DMS153 treated with DMSO at 0.1 percent for 48 hours (cell line): ENCODE measurements at regions not wholly inside any gene's neighbourhood (a gene's known extent, or its start where the extent isn't known, plus 50 kb on each side); places are given as distances from the start of the nearest gene placed in this dataset.

ENCODE experiments used
- DNase-seq: peaks from one replicate; lab custom pipeline; 2025; ENCODE audit not compliant: unreplicated experiment; lab: John Stamatoyannopoulos, UW

DNA sequence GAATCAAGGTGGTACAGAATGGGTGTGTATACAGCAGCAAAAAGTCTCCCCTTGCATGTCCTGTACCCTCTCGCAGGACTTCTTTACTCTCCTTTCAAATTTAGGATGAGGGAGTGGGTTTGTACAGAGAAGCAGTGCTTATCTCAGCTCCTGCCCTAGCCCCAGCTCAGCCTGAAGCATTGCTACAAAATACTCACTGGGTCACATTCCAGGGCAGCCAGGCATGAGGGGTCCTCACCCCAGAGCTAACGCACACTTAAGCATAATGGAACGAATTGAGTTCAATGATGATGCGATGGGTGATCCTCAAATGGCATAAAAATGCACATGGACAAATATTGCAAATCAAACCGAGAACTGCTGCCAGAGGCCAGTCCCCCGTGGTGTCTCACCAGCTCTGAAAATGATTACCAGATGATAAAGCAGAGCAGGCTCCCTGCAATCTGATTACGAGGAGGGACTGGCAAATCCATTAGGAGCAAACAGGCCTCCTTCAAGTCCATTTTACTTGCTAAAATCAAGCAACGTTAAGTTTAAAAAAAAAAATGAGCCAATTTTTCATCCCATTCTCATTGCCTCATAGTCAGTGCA is 231.6 kb upstream of the TAS2R1 start:
- no peak for DNase-seq

DNA sequence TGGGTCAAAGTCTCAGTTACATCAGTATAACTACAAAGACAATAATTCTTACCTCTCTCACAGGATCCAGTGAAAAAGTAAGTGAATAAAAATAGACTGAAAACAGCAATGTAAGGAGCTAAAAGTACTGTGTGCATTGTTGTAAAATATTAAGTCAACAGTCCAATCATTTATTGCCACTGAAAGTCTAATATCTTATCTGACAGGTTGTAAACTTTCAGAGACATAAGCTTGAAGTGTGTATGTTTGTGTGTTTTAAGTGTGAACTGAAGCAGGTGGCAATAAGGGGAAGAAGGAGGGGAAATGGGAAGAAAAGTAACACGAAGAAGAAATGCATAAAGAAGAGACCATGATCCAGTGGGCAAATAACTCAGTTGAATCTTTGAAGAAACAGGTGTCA is 229.7 kb upstream of the TAS2R1 start:
- DNase-seq: no peak

DNA sequence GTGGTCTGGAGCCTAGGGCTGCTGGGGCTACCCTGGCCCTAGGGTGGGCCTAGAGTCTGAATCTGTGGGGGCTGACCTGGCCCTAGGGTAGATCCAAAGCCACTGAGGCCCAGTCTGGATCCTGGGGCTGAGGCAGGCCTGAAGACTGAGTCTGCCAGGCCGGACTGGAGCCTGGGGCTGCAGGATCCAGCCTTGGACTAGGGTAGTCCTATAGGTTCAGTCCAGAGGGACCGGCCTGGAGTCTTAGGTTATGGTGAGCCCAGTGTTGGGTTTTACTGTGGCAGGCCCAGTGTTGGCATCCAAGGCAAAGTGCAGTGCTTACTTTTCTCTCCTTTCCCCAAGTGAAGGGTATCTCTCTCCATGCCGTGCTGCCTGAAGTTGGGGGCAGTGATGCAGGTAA is 227.9 kb upstream of the TAS2R1 start:
- DNase-seq: no peak

DNA sequence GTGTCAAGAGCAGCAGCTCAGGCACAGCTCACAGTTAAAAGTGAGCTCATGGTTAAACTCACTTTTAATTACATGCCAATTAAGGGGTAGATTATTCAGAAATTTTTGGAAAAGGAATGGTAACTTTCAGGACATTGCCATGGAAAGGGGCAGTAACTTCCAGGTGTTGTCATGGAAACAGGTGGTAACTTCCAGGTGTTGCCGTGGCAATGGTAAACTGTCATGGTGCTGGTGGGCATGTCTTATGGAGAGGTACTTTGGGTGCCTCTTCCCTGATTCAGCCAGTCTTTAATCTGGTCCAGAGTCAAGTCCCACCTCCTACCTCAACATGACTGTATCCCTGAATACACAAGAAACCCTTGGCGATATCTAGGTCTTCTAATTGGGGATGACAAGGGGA is 223.2 kb upstream of the TAS2R1 start:
- DNase-seq: no peak

DNA sequence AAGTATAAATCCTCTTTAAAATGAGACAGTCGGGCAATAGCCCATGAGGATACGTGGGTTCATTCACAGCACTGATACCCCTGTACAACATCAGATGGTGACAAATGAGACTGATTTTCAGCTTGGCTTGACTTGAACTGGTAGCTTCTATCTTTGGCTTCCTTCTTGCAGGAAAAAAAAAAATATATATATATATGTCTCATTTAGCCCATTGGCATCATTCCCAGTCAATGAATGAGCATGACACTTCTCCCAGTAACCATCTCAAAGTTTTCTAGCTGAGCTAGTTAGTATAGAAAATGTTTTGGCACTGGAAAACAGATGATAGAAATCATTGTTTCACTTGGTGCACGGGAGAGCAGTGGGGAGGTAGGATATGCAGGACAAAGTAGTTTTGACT is 222.5 kb upstream of the TAS2R1 start:
- DNase-seq: no peak

DNA sequence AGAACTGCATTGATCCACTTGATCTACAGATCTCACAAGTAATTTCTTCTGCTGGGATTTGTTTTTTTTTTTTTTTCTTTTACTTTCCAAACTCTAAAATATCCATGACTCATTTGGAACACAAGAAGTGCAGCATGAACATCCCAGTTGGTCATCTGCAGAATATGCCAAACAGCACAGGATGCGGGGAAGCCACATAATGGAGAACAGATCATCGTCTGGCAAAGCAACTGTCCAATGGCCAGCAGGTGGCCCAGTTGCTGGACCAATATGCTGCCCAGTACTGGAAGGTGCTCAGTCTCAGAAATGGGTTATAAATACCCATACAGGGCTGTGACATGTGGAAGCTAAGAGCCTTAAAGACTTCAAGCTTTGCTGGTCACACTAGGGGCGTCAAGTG is 221.3 kb upstream of the TAS2R1 start:
- DNase-seq: no peak

DNA sequence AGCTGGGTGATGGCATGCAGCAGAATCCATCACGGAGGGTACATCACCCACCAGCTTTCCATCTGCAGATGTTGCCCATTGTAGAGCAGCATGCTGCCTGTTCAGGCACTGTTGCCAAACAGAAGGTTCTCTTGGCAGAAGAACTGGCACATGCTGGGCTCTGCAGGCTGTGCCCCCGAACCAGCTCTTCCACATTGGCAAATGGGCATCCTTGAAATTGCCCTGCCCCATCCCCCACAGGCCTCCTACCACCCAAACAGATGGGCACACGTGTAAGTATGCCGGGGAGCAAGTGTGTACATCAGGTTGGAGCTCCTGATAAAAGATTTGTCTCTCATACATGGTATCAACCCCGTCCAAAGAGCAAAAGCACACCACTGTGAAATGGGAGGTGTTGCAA is 220.3 kb upstream of the TAS2R1 start:
- no peak for DNase-seq

DNA sequence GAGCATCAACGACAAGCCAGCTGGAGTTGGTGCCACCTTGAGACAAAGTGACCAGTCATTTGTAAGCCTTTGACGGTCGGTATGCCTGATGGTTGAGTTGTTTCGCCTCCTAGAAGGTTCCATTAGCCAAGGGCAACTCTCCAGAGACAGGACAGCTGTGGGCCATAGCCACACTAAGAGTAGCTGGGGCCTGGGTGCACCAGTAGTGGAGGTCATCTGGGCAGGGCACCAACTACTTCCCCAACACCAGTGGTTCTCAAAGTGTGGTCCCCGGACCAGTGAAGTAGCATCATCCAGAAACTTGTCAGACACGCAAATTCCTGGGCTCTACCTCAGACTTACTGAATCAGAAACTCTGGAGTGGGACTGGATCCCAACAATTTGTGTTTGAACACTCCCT is 217.5 kb upstream of the TAS2R1 start:
- no peak for DNase-seq

DNA sequence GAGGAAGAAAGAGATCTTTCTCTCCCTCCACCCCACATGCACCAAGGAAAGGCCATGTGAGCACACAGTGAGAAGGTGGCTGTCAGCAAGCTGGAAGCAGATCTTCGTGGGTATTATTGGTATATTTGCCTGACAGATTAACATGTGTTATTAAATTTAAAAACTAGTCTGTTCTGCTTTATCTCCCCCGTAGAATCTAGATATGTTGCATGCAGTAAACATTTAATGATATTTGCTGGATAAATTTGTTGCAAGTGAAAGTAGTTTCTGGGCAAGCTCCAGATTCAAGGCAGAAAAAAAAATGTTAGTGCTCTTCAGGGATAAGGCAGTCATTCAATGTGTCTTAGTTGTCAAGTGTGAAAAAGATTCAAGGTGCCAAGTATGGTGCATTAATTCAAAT is 215.0 kb upstream of the TAS2R1 start:
- DNase-seq: no peak

DNA sequence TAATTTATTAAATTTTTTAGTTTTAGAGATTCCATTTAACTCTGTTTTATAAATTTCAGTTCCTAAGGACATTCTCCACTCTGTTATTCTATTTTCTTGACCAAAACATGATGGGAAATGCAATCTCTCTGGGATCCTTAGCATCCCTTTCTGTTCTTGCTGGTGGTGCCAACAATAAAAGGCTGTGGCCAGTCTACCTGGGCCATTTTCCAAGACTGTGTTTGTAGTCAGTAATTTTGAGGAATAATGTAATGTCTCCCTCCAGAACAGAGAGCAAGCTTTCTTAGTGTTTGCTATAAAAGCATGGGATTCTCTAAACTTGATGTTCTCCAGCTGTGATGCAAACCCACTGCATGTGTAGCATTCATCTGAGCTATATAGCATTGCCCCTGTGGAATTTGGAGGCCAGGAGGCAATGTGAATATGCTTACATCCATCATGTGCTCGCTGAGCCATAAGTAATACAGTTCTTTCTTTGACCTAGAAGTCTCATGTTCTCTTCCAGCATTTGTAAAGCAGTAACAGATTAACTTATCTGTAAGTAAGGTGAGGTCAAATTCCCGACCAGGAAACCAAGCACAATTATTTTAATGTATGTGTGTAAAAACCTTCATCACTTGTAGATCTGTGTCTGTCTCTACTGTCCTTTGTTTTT is 211.5 kb upstream of the TAS2R1 start:
- DNase-seq: no peak

DNA sequence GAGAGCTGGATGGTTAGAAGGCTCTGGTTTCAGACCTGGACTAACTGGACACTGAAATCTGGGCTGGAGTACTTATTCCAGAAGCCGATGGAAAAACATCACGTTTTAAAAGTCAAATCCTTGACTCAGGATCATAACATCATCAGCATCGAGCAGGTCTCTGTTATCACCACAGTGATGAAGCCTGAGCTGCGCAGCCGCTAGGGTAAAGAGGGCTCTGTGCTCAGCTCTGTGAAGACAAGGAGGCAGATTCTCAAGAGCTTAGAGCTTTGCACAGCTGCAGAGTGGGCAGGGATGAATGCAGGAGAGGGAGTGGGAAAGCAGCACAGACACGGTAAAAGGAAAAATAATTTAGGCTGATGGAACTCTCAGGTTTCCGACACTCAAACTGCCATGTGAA is 208.8 kb upstream of the TAS2R1 start:
- no peak for DNase-seq

DNA sequence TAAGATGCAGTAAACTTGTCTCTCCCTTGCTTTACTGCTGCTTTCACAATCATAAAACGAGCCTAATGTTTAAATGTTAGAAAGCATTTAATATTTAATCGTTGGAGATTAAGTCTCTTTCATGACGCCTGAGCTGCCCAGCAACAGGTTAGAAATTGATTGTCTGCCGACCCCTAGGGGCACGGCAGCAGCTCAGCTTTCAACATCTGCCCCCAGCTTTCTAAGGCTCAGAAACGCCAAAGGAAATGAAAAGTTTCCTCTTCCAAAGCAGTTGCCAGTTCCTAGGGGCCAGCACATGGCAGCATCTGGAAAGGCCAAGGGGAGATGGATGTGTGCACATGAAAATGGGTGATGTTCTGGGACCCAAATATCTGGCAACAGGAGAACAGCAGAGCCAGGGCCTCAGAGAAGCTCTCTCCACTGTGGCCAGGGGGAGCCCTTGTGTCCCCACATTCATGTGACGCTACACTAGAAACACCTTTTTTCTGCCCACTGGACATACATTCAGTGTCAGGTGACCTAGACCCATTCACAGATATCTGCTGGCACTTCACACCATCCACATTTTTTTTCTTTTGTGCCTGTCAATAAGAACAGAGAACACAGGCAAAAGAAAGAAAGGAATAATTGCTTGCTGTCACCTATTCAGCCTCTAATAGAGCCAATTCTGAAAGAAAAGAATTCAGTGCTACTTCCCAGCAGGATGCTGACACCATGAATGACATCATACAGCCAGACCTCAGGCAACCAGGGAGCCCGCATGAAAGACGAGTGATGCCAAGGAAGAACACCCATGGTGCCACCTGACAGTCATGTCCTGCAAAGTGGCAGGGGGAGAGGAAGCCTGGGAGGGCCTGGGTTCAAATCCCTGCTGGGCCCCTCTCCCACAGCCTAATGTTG is 205.0 kb upstream of the TAS2R1 start:
- no peak for DNase-seq

DNA sequence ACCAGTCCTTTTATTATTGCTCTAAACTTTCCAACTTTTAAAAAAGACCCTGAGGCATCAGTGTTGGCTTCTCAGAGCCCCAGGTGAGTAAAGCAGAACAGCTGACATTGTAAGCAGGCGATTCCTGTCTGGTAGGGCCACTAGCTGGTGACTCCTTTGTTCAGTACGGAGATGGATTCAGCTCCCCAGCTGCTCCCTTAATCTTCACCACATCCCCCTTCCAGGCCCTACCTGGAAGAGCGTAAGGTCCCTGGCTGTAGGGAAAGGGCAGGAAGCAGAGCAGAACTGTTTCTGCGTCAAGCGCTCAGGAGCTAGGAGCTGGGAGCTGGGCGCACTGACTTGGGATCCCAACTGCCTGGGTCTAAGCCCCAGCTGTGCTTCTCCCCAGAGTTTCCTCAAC is 203.7 kb upstream of the TAS2R1 start:
- no peak for DNase-seq

DNA sequence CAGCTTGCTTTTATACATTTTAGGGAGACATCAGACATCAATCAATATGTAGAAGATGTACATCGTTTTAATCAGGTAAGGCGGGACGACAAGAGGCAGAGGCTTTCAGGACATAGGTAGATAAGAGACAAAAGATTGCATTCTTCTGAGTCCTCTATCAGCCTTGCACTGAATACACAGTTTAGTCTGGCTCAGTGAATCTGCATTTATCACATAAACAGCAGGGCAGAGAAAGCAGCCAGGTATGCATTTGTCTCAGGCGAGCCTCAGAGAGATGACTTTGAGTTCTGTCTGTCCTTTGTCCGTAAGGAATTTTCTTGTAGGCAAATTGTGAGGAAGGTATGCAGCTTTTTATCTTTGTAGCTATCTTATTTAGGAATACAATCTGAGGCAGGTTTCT is 202.8 kb upstream of the TAS2R1 start:
- DNase-seq: no peak

DNA sequence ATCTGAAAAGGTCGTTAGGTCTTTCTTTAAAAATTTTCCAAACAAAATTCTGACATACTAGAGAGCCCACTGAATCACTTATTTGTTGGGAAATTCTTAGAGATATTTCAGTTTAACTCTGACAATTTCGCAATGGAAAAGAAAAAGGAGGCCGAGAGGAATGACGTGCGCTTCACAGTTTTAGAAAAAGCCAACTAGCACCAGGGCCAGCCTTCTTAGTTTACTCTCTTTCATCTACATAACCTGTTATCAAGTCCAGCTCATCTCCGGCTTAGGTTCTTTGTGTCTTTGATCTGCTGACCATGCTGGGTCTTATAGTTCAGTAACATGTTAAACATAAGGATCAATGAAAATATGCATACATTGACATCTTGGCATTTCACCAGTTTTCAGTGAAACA is 201.7 kb upstream of the TAS2R1 start:
- no peak for DNase-seq

DNA sequence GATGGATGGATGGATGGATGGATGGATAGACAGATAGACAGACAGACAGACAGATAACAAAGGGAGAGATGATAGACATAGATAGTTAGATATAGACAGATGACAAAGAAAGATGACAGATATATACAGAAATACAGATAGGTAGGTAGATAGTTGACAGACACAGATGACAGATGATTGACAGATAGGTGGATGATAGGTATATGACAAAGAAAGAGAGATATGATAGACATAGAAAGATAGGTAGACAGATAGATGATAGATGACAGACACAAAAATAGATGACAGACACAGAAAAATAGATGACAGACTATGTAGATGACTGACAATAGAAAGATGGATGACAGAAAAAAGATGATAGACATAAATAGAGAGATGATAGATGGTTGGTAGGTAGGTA is 200.0 kb upstream of the TAS2R1 start:
- DNase-seq: no peak

DNA sequence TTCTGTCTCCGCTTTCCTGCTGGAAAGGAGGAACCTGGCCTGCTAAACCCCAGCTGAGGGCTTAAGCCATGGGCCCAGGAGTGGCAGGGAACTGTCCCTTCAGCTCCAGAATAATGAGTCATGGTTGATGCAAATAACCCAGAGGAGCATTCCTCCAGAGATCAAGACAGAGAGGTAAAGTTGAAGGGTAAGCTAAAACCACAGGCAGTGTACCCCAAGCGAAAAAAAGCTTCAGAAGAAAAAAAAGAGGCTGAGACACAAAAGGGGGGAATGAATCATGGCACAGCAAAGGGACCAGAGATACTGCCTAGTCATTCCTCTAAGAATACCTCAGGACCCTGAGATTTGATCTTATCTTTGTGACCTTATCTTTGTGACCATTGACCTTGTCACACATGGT is 199.5 kb upstream of the TAS2R1 start:
- no peak for DNase-seq

DNA sequence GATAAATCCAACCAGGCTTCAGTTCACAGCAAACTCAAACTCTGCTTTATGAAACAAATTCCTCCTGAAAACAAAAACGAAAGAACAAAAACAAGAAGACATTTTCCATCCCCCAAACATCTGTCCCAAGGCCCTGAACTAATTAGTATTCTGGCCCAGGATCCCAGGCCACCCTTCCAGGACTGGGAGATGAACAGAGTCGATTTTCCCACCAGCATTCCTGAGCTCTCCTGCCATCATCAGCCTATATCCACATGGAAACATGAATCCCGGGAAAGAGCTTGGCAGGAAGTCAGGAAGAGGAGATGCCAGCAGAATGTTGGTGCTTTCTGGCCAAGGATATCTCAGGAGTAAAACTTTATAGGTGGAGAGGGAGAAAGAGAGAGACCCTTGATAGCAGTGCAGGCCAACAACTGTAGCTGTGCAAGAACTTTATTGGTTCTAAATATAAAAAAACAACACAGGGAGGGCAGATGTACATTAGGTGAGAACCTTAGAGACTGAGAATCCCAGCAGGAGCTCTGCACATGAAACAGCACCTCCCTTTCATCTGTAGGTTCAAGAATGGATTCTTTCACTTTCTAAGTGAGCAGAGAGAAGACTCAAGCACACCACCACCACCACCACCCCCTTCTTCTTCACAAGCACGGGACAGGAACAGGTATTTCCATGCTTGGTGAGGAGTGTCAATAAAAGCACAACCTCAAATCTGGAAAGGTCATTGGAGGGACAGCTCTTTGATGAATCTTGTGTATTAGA is 190.7 kb upstream of the TAS2R1 start:
- DNase-seq: no peak

DNA sequence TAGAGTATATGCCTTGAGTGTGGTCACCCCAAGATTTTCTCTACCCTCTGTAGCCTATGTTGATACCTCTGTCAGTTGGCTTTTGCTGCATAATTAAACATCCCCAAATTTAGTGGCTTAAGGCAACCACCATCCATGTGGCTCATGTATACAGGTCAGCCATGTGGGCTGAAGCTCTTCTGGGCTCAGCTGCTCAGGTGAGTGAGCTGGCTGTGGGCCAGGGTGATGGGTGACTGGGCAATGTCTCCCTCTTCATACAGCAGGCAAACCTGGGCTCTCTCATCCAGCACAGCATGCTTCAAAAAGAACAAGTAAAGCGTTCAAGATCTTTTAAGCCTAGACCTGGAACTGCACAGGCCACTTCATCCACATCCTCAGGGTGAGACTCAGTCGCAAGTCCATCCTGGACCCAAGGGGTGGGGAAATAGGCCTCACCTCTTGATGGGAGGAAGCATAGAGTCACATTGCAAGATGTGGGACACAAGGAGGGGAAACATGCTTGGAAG is 188.2 kb upstream of the TAS2R1 start:
- no peak for DNase-seq

DNA sequence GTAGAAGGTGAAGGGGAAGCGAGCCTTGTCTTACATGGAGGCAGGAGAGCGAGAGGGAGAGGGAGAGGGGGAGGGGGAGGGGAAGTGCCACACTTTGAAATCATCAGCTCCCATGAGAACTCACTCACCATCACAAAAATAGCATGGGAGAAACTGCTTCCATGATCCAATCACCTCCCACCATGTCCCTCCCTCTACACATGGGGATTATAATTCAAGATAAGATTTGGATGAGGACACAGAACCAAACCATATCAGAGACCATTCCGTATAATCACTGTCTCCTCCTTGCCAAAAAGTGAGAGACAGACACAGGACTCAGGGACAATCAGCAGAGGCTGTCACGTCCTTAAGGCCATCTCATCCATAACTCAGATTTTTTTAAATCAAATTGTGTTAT is 187.7 kb upstream of the TAS2R1 start:
- no peak for DNase-seq

DNA sequence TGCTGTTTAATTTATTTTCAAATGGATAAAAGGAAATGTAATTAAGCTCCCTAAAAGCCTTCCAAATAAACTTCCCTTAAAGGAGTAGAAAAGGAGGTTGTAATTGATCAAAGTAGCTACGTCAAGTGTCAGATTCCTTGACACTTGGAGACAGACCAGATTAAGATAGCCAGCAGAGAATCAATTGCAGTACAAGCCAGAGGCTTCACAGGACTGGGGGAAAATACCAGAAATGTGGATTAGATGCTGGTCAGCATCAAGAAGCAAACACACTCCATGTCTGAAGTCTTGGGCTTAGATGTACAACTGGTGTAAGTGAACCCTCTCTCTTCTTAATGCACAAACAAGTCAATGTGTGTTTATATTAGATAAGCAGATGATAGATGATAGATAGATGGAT is 184.9 kb upstream of the TAS2R1 start:
- DNase-seq: no peak
